ENCODE measurements at regions not wholly inside any gene's neighbourhood (a gene's known extent, or its start where the extent isn't known, plus 50 kb on each side); places are given as distances from the start of the nearest gene placed in this dataset.

DNA sequence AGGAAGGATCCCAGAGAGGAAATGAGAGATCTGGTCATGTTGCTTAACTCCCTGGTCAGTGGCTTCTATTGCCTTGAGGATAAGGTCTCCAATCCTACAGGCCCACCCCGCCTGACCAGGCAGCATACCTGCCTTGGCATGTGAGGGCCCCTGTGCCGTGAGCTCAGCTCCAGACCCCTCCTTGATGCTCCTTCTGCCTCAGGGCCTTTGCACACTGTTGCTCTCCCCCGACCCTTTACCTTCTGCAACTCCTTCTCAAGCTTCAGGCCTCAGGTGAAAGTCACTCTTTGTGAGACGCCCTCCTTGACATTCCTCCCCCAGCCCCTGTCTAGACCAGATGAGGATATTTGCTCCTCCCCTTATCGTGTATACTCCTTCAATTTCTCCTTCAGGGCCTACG, 62.8 kb downstream of the FAM241B start:
- no peak for TF ChIP-seq EZH2 (IDR thresholded peaks at IDR 0.05; ENCODE audit: borderline replicate concordance, low read length)
- TF ChIP-seq, protein P1, sequence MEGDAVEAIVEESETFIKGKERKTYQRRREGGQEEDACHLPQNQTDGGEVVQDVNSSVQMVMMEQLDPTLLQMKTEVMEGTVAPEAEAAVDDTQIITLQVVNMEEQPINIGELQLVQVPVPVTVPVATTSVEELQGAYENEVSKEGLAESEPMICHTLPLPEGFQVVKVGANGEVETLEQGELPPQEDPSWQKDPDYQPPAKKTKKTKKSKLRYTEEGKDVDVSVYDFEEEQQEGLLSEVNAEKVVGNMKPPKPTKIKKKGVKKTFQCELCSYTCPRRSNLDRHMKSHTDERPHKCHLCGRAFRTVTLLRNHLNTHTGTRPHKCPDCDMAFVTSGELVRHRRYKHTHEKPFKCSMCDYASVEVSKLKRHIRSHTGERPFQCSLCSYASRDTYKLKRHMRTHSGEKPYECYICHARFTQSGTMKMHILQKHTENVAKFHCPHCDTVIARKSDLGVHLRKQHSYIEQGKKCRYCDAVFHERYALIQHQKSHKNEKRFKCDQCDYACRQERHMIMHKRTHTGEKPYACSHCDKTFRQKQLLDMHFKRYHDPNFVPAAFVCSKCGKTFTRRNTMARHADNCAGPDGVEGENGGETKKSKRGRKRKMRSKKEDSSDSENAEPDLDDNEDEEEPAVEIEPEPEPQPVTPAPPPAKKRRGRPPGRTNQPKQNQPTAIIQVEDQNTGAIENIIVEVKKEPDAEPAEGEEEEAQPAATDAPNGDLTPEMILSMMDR (conservative IDR thresholded peaks at IDR 0.05 in 1 of 2, IDR thresholded peaks at IDR 0.05 in 1 of 2; ENCODE audit: extremely low read depth in 1 of 2, insufficient read depth in 1 of 2, low read depth in 1 of 2, low read length in 2 of 2): no peak
